Ovary (tissue), 3 donors: ENCODE measurements at regions not wholly inside any gene's neighbourhood (a gene's known extent, or its start where the extent isn't known, plus 50 kb on each side); places are given as distances from the start of the nearest gene placed in this dataset.

ENCODE experiments used
- CTCF ChIP-seq, 3 donors: fragments of 450-650 bp in 2 of 3; fragments of 200-600 bp in 1 of 3; IDR thresholded peaks; one replicate each; pipeline versions ENCODE4 v1.5.1 to v1.8.0; 2016 to 2022; ENCODE audit warnings: antibody characterized with exemption in 3 of 3, mild to moderate bottlenecking in 1 of 3
- EP300 ChIP-seq: sonication (generic); formaldehyde crosslinking; IDR thresholded peaks from one replicate; pipeline ENCODE4 v1.6.1; 2017; ENCODE audit warnings: antibody characterized with exemption
- POLR2A ChIP-seq: fragments of 450-650 bp; IDR thresholded peaks from one replicate; pipeline ENCODE4 v1.6.1; 2017; ENCODE audit warnings: antibody characterized with exemption, mild to moderate bottlenecking, moderate library complexity
- donor health status: DM: no; HTN: no; CAD: no.

- TF ChIP-seq CTCF (IDR thresholded peaks at IDR 0.05) (no peak), EP300 (no peak), POLR2A (no peak)
These were observed 100.4 kb upstream of the SH3BP4 start for GRCh38 chr2:234851451-234851850.
